ENCODE measurements at regions not wholly inside any gene's neighbourhood (a gene's known extent, or its start where the extent isn't known, plus 50 kb on each side); places are given as distances from the start of the nearest gene placed in this dataset.
"Not testable (repeated sequence)": the region's sequence is repeated elsewhere in the genome, so short reads cannot be mapped to it uniquely, and the experiment has no call there.

DNA sequence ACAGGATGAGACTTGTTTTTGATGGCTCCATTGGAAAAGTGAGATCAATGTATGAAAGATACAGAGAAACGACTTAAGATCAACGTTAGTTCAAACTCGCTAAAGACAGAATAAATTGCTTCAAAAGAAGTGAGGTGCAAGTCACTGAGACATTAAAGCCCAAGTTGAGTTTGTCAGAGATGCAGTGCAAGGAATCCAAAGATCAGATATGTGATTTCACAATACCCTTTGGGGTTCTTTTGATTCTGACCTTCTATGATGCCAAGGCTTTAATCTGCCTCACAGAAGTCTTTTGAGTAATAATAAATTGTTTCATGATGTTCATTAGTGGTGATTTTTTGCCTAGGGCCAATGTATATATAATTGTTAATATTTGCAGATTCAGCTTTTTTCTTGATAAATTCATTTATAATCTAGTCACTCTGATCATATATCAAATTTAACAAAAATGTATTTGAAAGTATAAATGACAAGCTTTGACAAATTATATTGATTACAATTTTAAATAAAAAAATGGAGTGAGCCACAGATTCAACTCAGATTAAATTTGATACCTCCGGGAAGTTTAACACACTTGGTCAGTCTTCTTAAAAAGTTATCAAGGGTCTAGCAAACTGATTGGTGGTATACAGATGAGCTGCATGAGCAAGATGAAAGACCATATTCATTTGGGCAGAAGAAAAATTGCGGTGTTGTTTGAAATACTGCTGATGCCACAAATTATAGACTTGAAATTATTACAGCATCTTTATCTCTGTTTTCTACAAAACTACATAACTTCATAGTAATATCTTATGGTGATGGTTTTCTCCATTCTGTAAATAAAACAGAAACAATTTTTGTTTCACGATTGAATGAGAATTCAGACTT, 144.8 kb upstream of the FAR2 start:
- TF ChIP-seq TARDBP (IDR thresholded peaks at IDR 0.05) = no peak
- no peak for TF ChIP-seq NFRKB (IDR thresholded peaks at IDR 0.05)
- no peak for TF ChIP-seq ZNF384 (IDR thresholded peaks at IDR 0.05)
- CTCF ChIA-PET = no interaction called here
- POLR2A ChIA-PET = no interaction called here
- DNase-seq (ENCODE audit: extremely low spot score) = no peak

DNA sequence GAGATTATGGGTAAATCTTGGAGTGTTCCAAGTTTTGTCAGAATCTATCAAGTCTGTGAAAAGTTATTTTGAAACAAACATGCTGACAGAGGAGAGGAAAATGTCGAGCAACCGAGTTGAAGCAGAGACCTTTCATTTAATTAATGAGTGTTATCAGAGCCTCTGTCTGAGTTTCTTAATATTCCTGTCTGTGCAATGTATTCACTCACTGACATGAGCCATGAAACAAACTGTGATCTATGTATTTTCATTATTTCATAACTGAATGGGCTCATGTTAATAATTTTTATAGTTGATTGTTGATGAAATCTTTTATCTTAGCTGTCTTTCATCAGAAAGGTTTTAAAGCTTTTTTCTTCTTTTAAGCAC, 144.2 kb upstream of the FAR2 start:
- TF ChIP-seq SUZ12 (IDR thresholded peaks at IDR 0.05) (no peak), ELF4 (IDR thresholded peaks at IDR 0.05) (no peak), FOXM1 (IDR thresholded peaks at IDR 0.05; ENCODE audit: borderline replicate concordance) (no peak), HDGF (IDR thresholded peaks at IDR 0.05; ENCODE audit: borderline replicate concordance) (no peak), FOXA1 (IDR thresholded peaks at IDR 0.05) (no peak), ZNF384 (IDR thresholded peaks at IDR 0.05) (no peak), SP1 (IDR thresholded peaks at IDR 0.05) (no peak)
- CTCF ChIA-PET = no interaction called here
- POLR2A ChIA-PET = no interaction called here
- DNase-seq (ENCODE audit: extremely low spot score) = no peak

DNA sequence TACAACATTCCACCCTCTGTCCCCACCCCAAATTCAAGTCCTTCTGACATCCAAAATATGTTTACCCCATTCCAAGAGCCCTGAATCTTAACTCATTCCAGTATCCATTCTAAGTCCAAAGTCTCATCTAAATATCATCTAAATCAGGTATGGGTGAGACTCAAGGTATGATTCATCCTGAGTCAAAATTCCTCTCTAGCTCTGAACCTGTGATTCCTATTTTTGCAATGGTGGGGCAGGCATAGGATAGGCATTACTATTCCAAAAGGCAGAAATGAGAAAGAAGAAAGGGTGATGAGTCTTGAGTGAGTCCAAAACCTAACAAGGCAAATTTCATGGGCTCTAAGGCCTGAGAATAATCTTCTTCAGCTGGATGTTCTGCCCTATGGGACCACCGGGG, 140.3 kb upstream of the FAR2 start:
- ChIA-PET CTCF (no interaction called here), POLR2A (no interaction called here)
- TF ChIP-seq BHLHE40 (IDR thresholded peaks at IDR 0.05; ENCODE audit: borderline replicate concordance) (no peak), FOXA1 (IDR thresholded peaks at IDR 0.05) (no peak)
- no peak for DNase-seq (ENCODE audit: extremely low spot score)

DNA sequence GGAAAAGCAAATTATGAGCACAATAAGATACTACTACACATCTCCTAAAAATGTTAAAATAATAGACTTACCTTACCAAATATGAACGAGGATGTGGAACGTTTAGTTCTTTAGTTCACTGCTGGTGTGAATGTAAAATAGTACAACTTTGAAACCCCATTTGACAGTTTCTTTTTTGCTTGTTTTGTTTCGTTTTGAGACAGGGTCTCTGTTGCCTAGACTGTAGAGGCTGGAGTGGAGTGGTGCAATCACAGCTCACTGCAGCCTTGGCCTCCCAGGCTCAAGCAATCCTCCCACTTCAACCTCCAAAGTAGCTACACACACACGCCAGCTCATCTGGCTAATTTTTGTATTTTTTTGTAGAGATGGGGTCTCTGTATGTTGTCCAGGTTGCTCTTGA, 136.4 kb upstream of the FAR2 start:
- TF ChIP-seq ELF4 (IDR thresholded peaks at IDR 0.05) = no peak
- TF ChIP-seq L3MBTL2 (conservative IDR thresholded peaks at IDR 0.05) = no peak
- TF ChIP-seq SUZ12 (IDR thresholded peaks at IDR 0.05) = no peak
- no peak for TF ChIP-seq FOXA1 (IDR thresholded peaks at IDR 0.05)
- TF ChIP-seq NFRKB (IDR thresholded peaks at IDR 0.05) = no peak
- TF ChIP-seq FOXM1 (IDR thresholded peaks at IDR 0.05; ENCODE audit: borderline replicate concordance) = no peak
- TF ChIP-seq FOXK2 (IDR thresholded peaks at IDR 0.05) = no peak
- no peak for TF ChIP-seq TARDBP (IDR thresholded peaks at IDR 0.05)
- no peak for TF ChIP-seq SP1 (IDR thresholded peaks at IDR 0.05)
- no peak for TF ChIP-seq BHLHE40 (IDR thresholded peaks at IDR 0.05; ENCODE audit: borderline replicate concordance)
- TF ChIP-seq ARNT (IDR thresholded peaks at IDR 0.05) = no peak
- no peak for TF ChIP-seq ZNF384 (IDR thresholded peaks at IDR 0.05)
- no peak for TF ChIP-seq CTBP1 (IDR thresholded peaks at IDR 0.05; ENCODE audit: borderline replicate concordance)
- TF ChIP-seq LEF1 (IDR thresholded peaks at IDR 0.05; ENCODE audit: borderline replicate concordance) = no peak
- TF ChIP-seq HDGF (IDR thresholded peaks at IDR 0.05; ENCODE audit: borderline replicate concordance) = no peak
- TF ChIP-seq, protein P1, sequence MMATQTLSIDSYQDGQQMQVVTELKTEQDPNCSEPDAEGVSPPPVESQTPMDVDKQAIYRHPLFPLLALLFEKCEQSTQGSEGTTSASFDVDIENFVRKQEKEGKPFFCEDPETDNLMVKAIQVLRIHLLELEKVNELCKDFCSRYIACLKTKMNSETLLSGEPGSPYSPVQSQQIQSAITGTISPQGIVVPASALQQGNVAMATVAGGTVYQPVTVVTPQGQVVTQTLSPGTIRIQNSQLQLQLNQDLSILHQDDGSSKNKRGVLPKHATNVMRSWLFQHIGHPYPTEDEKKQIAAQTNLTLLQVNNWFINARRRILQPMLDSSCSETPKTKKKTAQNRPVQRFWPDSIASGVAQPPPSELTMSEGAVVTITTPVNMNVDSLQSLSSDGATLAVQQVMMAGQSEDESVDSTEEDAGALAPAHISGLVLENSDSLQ (IDR thresholded peaks at IDR 0.05) = no peak
- CTCF ChIA-PET = no interaction called here
- DNase-seq (ENCODE audit: extremely low spot score) = no peak
- POLR2A ChIA-PET = no interaction called here

DNA sequence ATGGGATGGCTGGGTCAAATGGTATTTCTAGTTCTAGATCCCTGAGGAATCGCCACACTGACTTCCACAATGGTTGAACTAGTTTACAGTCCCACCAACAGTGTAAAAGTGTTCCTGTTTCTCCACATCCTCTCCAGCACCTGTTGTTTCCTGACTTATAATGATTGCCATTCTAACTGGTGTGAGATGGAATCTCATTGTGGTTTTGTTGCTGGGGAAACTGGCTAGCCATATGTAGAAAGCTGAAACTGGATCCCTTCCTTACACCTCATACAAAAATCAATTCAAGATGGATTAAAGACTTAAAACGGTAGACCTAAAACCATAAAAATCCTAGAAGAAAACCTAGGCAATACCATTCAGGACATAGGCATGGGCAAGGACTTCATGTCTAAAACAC, 131.5 kb upstream of the FAR2 start:
- CTCF ChIA-PET; DNase-seq (ENCODE audit: extremely low spot score); POLR2A ChIA-PET: not testable (repeated sequence)

DNA sequence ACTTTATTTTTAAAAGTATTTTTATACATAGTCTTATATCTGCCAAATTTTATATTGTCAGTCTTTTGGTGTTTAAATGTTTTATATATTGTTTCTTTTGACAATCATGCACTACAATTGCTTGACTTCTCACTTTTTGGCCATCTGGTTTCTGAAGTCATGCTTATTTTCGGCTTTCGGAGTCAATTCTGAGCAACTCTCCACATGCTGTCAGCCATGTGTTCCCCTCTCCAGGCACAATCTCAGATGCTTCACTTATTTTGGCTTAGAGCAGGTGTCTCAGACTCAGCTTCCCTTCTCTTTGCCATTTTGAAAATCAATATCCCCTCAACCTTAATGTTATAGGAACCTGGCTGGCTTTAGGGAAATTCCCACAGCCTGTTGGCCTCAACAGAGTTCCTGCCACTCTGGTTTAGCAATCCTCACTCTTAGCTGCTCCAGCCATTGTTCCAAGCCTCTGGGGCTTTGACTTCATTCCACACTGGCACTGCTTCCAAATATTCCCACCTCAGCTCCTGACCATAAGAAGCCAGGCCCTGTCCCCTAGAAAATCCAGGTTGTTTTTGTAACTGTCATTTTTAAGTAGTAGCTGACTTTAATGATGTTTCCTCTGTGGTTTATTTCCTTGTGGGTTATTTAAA, 125.5 kb upstream of the FAR2 start:
- POLR2A ChIA-PET = no interaction called here
- TF ChIP-seq SP1 (IDR thresholded peaks at IDR 0.05) = no peak
- TF ChIP-seq FOXM1 (IDR thresholded peaks at IDR 0.05; ENCODE audit: borderline replicate concordance) = no peak
- no peak for TF ChIP-seq ZNF384 (IDR thresholded peaks at IDR 0.05)
- CTCF ChIA-PET = no interaction called here
- DNase-seq (ENCODE audit: extremely low spot score) = no peak

DNA sequence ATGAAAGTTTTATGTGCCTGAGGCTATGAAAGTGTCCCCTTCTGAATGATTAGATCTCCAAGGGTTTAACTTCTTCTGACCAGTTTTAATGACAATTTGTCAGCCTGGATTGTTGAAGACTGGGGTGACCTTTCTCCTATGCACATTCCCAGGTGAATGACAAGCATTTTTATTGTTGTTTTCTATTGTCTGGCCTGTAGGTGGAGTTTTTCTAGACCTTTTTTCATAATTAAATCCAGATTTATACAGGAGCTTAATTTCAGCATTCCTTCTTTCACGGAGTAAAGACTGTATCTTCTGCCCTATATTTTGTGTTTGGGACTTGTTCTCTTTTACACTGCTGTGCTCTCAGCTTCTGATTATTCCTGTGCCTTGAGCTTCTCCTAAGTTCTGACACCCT, 125.0 kb upstream of the FAR2 start:
- CTCF ChIA-PET = no interaction called here

DNA sequence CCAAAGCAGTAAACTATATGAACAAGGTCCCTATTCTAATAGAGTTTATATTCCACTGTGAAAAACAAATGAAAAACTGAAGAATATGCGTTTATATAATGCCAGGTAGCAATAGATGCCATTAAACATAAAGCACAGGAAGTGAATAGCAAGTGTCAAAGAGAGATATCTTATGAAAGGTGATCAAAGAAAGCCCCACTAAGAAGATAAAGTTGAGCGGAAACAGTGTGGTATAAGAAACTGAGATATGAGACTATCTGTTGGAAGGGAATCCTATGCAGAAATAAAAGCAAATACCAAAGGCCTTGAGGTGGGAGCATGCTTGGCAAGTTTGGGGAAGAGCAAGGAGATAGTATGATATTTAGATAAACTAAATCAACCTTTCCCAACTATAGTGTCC, 123.1 kb upstream of the FAR2 start:
- TF ChIP-seq FOXM1 (IDR thresholded peaks at IDR 0.05; ENCODE audit: borderline replicate concordance) (no peak), FOXK2 (IDR thresholded peaks at IDR 0.05) (no peak), BHLHE40 (IDR thresholded peaks at IDR 0.05; ENCODE audit: borderline replicate concordance) (no peak), HDGF (IDR thresholded peaks at IDR 0.05; ENCODE audit: borderline replicate concordance) (no peak), ZNF384 (IDR thresholded peaks at IDR 0.05) (no peak), SP1 (IDR thresholded peaks at IDR 0.05) (no peak), SUZ12 (IDR thresholded peaks at IDR 0.05) (no peak), ARNT (IDR thresholded peaks at IDR 0.05) (no peak), FOXA1 (IDR thresholded peaks at IDR 0.05) (no peak), ELF4 (IDR thresholded peaks at IDR 0.05) (no peak), CTBP1 (IDR thresholded peaks at IDR 0.05; ENCODE audit: borderline replicate concordance) (no peak), L3MBTL2 (conservative IDR thresholded peaks at IDR 0.05) (no peak)
- no peak for DNase-seq (ENCODE audit: extremely low spot score)
- ChIA-PET CTCF (no interaction called here), POLR2A (no interaction called here)

More for the DNA sequence above, 125.0 kb upstream of the FAR2 start:
- DNase-seq (ENCODE audit: extremely low spot score) = no peak
- POLR2A ChIA-PET = no interaction called here
- TF ChIP-seq CTBP1 (IDR thresholded peaks at IDR 0.05; ENCODE audit: borderline replicate concordance) (no peak), BHLHE40 (IDR thresholded peaks at IDR 0.05; ENCODE audit: borderline replicate concordance) (no peak)
- TF ChIP-seq, protein P1 (IDR thresholded peaks at IDR 0.05) = peak; percentile 36
